RWPE1 (cell line): ENCODE measurements at regions not wholly inside any gene's neighbourhood (a gene's known extent, or its start where the extent isn't known, plus 50 kb on each side); places are given as distances from the start of the nearest gene placed in this dataset.

ENCODE experiments used
- CTCF ChIA-PET: fragments of 350-600 bp; sonication (Branson Sonifier 250); formaldehyde crosslinking; extraction: SDS; loops from one replicate; lab custom pipeline; 2021; lab: Yijun Ruan, JAX
- POLR2A ChIA-PET: fragments of 400-600 bp; formaldehyde crosslinking; extraction: SDS; loops from one replicate; lab custom pipeline; 2020; ENCODE audit warnings: antibody characterized with exemption; ENCODE audit not compliant: low non-redundant PET; lab: Yijun Ruan, JAX
- DNase-seq: peaks from one replicate; pipeline ENCODE4 v3.0.0; 2012; ENCODE audit warnings: low spot score
- H3K27ac ChIP-seq: fragments of 450-650 bp; 2 replicates; pipeline ENCODE4 v1.5.1; 2017
- CTCF ChIP-seq: fragments of 450-650 bp; conservative IDR thresholded peaks from 2 replicates; pipeline ENCODE4 v1.5.1; 2017; ENCODE audit warnings: low read depth, mild to moderate bottlenecking

GRCh38 chr4:11869191-11869870 is 440.6 kb upstream of the HS3ST1 start:
- no peak for DNase-seq
- ChIA-PET POLR2A (no interaction called here), CTCF (interaction anchor here (0.5 kb wide), 1 partner anchor 1295 kb away, joined by 3 read pairs; no protein-coding TSS in a partner anchor)

GRCh38 chr4:11866391-11866790 is 437.7 kb upstream of the HS3ST1 start:
- ChIA-PET POLR2A (no interaction called here), CTCF (no interaction called here)
- no peak for TF ChIP-seq CTCF
- DNase-seq: no peak
- H3K27ac ChIP-seq: no peak overlapping the region

More at GRCh38 chr4:11869191-11869870, 440.6 kb upstream of the HS3ST1 start:
- no peak for TF ChIP-seq CTCF
- no peak overlapping the region for H3K27ac ChIP-seq

- ChIA-PET POLR2A (no interaction called here), CTCF (no interaction called here)
- no peak for TF ChIP-seq CTCF
- H3K27ac ChIP-seq: no peak overlapping the region
- no peak for DNase-seq
Measured at GRCh38 chr4:11860996-11861395, 432.3 kb upstream of the HS3ST1 start.

DNA sequence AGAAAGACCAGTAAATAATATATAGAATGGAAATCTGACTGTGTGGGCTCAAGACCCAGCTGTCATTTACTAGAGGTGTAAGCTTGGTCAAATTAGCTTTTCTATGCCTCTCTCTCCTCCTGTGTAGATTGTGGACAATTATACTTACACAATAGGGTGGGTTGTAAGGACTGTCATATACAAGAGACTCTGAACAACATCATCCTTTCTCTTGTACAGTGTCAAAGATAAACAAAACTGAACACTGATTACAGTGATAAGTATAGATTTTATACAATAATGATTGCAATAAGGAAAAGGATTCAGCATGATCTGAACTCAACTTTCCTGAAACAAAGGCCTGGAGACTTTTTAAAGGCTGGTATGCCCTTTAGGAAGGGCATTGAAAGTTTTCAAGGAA is 429.2 kb upstream of the HS3ST1 start:
- no peak for DNase-seq
- ChIA-PET POLR2A (interaction anchor here (0.6 kb wide), 1 partner anchor 38 kb away, joined by 4 read pairs; no protein-coding TSS in a partner anchor), CTCF (no interaction called here)
- H3K27ac ChIP-seq: no peak overlapping the region
- no peak for TF ChIP-seq CTCF

DNA sequence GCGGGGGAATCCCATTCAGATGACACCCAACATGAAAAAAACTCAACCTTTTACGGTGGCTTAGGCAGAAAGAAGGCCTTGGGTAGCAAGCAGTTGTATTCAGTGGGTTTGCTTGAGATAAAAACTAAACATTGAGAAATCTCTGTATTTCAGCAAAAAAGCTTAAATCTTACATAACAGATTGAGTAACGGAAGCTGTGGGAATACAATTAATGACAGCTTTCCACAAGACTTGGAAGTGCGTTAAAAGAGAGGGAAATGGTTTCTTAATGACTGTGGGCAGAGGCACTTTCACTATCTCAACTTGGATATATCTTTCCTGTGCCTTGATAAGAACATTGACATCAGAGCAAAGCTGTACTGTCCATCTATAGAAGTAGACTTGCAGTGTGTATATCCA is 418.5 kb upstream of the HS3ST1 start:
- ChIA-PET POLR2A (no interaction called here), CTCF (interaction anchor here (0.7 kb wide), 1 partner anchor 50 kb away, joined by 4 read pairs; no protein-coding TSS in a partner anchor)
- TF ChIP-seq CTCF: no peak
- H3K27ac ChIP-seq: no peak overlapping the region
- no peak for DNase-seq

DNA sequence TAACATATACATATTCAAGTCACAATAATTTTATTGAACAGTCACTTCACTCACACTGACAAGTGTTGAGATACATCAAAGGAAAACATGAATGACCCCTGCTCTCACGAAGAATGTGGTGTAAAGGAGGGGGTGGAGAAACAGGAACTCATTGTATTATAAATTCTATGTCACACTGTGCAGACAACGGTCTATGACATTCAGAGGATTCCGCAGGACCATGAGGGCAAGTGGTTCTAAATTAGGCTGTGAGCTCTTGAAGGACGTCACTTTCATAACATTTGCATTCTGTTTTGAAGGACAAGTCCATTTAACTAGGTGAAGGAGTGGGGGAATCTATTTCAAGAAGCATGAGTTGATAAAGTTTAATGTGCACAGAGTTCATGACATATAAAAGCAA is 415.2 kb upstream of the HS3ST1 start:
- no peak overlapping the region for H3K27ac ChIP-seq
- DNase-seq: no peak
- no peak for TF ChIP-seq CTCF
- CTCF ChIA-PET: no interaction called here
- POLR2A ChIA-PET: no interaction called here
